ENCODE measurements at regions not wholly inside any gene's neighbourhood (a gene's known extent, or its start where the extent isn't known, plus 50 kb on each side); places are given as distances from the start of the nearest gene placed in this dataset.

DNA sequence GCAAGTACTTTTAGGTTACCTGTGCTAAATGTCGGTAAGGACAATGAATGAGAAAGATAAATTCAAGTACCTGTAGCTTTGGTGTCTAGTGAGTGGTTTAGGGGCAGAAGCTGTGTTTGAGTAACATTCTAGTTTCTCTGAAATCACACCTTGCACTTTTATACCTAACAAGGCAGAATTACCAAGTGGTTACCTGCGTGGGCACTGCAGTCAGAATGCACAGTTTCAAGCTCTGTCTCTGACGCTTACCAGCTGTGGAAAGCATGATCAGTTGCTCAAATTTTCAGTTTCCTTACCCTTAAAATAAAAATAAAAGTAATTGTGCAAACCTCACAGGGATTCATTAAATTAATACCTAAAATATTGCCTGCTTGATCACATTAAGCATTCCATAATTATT lies 846.9 kb upstream of the VRK2 start:
- Histone ChIP-seq H3K4me3 (ENCODE audit: low read length in 3 of 3) (no peak overlapping the region), H3K27ac (ENCODE audit: low read depth in 2 of 2, low read length in 2 of 2) (no peak overlapping the region), H3K9me3 (ENCODE audit: control insufficient read depth in 2 of 3, insufficient read depth in 1 of 3, low read length in 3 of 3) (no peaks in the 10 kb centered on the region), H3K27me3 (ENCODE audit: control insufficient read depth, insufficient read depth, low read length) (no peaks in the 10 kb centered on the region), H3K4me1 (ENCODE audit: control insufficient read depth in 2 of 3, insufficient read depth in 2 of 3, low read depth in 1 of 3, low read length in 3 of 3) (no peaks in the 10 kb centered on the region), H3K9ac (ENCODE audit: low read length in 3 of 3) (no peak overlapping the region), H3K36me3 (ENCODE audit: control insufficient read depth in 2 of 3, insufficient read depth in 3 of 3, low read length in 3 of 3) (no peaks in the 10 kb centered on the region)
- TF ChIP-seq, protein P1, sequence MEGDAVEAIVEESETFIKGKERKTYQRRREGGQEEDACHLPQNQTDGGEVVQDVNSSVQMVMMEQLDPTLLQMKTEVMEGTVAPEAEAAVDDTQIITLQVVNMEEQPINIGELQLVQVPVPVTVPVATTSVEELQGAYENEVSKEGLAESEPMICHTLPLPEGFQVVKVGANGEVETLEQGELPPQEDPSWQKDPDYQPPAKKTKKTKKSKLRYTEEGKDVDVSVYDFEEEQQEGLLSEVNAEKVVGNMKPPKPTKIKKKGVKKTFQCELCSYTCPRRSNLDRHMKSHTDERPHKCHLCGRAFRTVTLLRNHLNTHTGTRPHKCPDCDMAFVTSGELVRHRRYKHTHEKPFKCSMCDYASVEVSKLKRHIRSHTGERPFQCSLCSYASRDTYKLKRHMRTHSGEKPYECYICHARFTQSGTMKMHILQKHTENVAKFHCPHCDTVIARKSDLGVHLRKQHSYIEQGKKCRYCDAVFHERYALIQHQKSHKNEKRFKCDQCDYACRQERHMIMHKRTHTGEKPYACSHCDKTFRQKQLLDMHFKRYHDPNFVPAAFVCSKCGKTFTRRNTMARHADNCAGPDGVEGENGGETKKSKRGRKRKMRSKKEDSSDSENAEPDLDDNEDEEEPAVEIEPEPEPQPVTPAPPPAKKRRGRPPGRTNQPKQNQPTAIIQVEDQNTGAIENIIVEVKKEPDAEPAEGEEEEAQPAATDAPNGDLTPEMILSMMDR (IDR thresholded peaks at IDR 0.05; ENCODE audit: borderline replicate concordance, extremely low read depth, insufficient read depth), result no peak
- intact Hi-C loops (cut with DNase I), result no loop called here
- FAIRE-seq (no peak), DNase-seq (no peak)

DNA sequence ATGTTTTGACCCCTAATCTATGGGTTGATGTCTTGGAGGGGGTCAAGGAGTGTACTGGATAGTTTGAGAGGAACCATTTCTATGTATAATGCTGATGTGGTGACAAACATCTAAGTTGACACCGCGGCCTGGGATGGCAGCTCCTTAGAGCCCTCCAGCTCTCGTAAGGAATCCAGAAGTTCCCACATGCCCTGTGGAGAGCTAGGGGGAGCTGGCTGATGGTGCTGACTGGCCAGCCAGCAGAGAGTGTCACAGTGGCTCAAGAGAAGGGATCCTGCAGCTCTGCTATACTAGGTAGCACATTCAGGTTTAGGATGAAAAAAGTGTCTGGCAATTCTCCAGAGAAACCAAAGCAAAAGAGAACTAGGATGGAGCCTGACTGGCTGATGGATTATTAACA lies 842.2 kb upstream of the VRK2 start:
- TF ChIP-seq, protein P1 (IDR thresholded peaks at IDR 0.05; ENCODE audit: borderline replicate concordance, extremely low read depth, insufficient read depth), result no peak
- H3K9ac ChIP-seq (ENCODE audit: low read length in 3 of 3), result no peak overlapping the region
- H3K9me3 ChIP-seq (ENCODE audit: control insufficient read depth in 2 of 3, insufficient read depth in 1 of 3, low read length in 3 of 3), result no peaks in the 10 kb centered on the region
- FAIRE-seq, result no peak
- intact Hi-C loops (cut with DNase I), result no loop called here
- no peak overlapping the region for H3K27ac ChIP-seq (ENCODE audit: low read depth in 2 of 2, low read length in 2 of 2)
- H3K36me3 ChIP-seq (ENCODE audit: control insufficient read depth in 2 of 3, insufficient read depth in 3 of 3, low read length in 3 of 3), result no peaks in the 10 kb centered on the region
- no peaks in the 10 kb centered on the region for H3K4me1 ChIP-seq (ENCODE audit: control insufficient read depth in 2 of 3, insufficient read depth in 2 of 3, low read depth in 1 of 3, low read length in 3 of 3)
- DNase-seq, result peak in 1 of 5 donors; percentile 8
- no peak overlapping the region for H3K4me3 ChIP-seq (ENCODE audit: low read length in 3 of 3)
- no peaks in the 10 kb centered on the region for H3K27me3 ChIP-seq (ENCODE audit: control insufficient read depth, insufficient read depth, low read length)

DNA sequence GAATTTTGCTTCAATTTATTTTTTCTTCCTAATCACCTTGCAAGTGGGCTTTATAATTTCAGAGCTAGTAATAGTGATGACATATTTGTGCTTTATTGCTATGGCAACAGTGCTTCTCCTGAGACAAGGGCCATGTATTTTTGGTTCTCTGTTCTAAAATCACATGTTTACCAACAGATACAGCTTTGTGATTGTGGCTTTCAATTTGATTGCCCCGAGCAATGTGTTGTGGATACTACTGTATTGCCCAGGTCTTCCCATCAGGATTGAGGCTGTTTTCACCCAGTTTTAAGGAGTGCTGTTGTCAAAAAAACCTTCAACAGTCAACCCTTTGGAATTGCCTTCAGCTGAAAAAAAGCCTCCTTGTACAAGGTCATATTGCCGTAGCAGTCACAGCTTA lies 841.4 kb upstream of the VRK2 start:
- no peak overlapping the region for H3K9ac ChIP-seq (ENCODE audit: low read length in 3 of 3)
- H3K4me1 ChIP-seq (ENCODE audit: control insufficient read depth in 2 of 3, insufficient read depth in 2 of 3, low read depth in 1 of 3, low read length in 3 of 3), result no peaks in the 10 kb centered on the region
- FAIRE-seq, result no peak
- no peak overlapping the region for H3K27ac ChIP-seq (ENCODE audit: low read depth in 2 of 2, low read length in 2 of 2)
- H3K36me3 ChIP-seq (ENCODE audit: control insufficient read depth in 2 of 3, insufficient read depth in 3 of 3, low read length in 3 of 3), result no peaks in the 10 kb centered on the region
- H3K4me3 ChIP-seq (ENCODE audit: low read length in 3 of 3), result no peak overlapping the region
- intact Hi-C loops (cut with DNase I), result no loop called here
- H3K27me3 ChIP-seq (ENCODE audit: control insufficient read depth, insufficient read depth, low read length), result no peaks in the 10 kb centered on the region
- no peak for DNase-seq
- TF ChIP-seq, protein P1 (IDR thresholded peaks at IDR 0.05; ENCODE audit: borderline replicate concordance, extremely low read depth, insufficient read depth), result no peak
- H3K9me3 ChIP-seq (ENCODE audit: control insufficient read depth in 2 of 3, insufficient read depth in 1 of 3, low read length in 3 of 3), result no peaks in the 10 kb centered on the region

DNA sequence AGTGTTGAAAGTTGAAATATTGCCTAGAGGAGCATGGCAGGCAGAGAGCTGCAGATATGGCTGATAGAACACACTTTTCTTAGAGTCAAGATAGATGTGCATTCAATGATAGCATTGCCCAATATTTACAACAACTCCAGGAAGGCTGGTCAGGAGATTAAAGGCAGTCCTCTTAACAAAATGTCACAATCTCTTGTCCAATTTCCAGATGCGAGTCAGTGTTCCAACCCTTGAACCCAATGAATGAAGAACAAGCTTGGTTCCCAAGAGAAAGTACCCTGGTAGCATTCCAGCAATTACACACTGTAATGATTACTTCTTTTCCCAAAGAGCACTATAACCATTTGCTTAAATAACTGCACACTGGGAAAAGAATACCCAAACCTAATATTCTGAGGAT lies 839.4 kb upstream of the VRK2 start:
- H3K36me3 ChIP-seq (ENCODE audit: control insufficient read depth in 2 of 3, insufficient read depth in 3 of 3, low read length in 3 of 3), result no peaks in the 10 kb centered on the region
- intact Hi-C loops (cut with DNase I), result no loop called here
- H3K27ac ChIP-seq (ENCODE audit: low read depth in 2 of 2, low read length in 2 of 2), result no peak overlapping the region
- TF ChIP-seq, protein P1 (IDR thresholded peaks at IDR 0.05; ENCODE audit: borderline replicate concordance, extremely low read depth, insufficient read depth), result no peak
- no peak for DNase-seq
- H3K9me3 ChIP-seq (ENCODE audit: control insufficient read depth in 2 of 3, insufficient read depth in 1 of 3, low read length in 3 of 3), result no peaks in the 10 kb centered on the region
- H3K9ac ChIP-seq (ENCODE audit: low read length in 3 of 3), result no peak overlapping the region
- no peaks in the 10 kb centered on the region for H3K4me1 ChIP-seq (ENCODE audit: control insufficient read depth in 2 of 3, insufficient read depth in 2 of 3, low read depth in 1 of 3, low read length in 3 of 3)
- no peaks in the 10 kb centered on the region for H3K27me3 ChIP-seq (ENCODE audit: control insufficient read depth, insufficient read depth, low read length)
- no peak for FAIRE-seq
- H3K4me3 ChIP-seq (ENCODE audit: low read length in 3 of 3), result no peak overlapping the region

Measured in kidney (tissue), 13 donors.